ENCODE measurements at regions not wholly inside any gene's neighbourhood (a gene's known extent, or its start where the extent isn't known, plus 50 kb on each side); places are given as distances from the start of the nearest gene placed in this dataset.

DNA sequence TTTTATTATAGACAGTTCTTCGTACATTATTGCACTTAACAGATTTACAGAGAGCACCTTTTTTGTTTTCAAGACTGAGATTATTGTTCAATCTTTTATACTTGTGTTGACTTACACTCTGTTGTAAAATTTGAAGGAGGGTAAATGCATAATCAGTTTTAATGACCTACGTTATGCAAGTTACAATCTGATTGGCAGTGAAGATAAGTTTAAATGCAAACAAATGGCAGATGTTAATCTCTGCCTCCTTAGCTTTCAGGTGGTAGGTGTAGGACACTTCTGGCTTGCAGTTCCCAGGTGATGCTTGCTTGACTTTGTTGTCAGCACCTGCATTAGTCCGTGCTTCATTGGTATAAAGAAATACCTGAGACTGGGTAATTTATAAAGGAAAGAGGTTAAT lies 424.9 kb downstream of the FGF9 start:
- Mint-ChIP-seq H3K27ac (no peak overlapping the region), H3K9me3 (peaks cover 1 to 8% of the 10 kb centered on the region in 2 experiments; a peak in 3 of 5 replicates), H3K4me3 (no peak overlapping the region), H3K27me3 (ENCODE audit: low read depth) (no peaks in the 10 kb centered on the region; the same call in none of the 2 replicates), H3K36me3 (ENCODE audit: insufficient read depth in 1 of 3, low read depth in 3 of 3) (no peaks in the 10 kb centered on the region; a peak in 2 of 7 replicates), H3K4me1 (no peaks in the 10 kb centered on the region)
- H4K8ac ChIP-seq (replicated peaks; ENCODE audit: insufficient read length, low read depth, low read length) = no peak overlapping the region
- no peak overlapping the region for H2AFZ ChIP-seq (ENCODE audit: low read length)
- H4K5ac ChIP-seq (ENCODE audit: insufficient read length, low read depth, low read length) = no peak overlapping the region
- no peak overlapping the region for H3K23ac ChIP-seq (ENCODE audit: insufficient read length, low read depth, low read length)
- no peak overlapping the region for H2BK20ac ChIP-seq (ENCODE audit: low read depth, low read length, poor library complexity, severe bottlenecking)
- no peak overlapping the region for H4K91ac ChIP-seq (ENCODE audit: insufficient read length, low read depth, low read length)
- H3K4me2 ChIP-seq (ENCODE audit: insufficient read depth, insufficient read length, low read length) = no peak overlapping the region
- no peak overlapping the region for H3K27ac ChIP-seq (ENCODE audit: insufficient read length, low read depth, low read length)
- no peaks in the 10 kb centered on the region for H3K79me2 ChIP-seq (ENCODE audit: insufficient read depth, low read length)
- H2AK5ac ChIP-seq (ENCODE audit: insufficient read length, low read length) = no peak overlapping the region
- no peak for DNase-seq
- H2BK12ac ChIP-seq (ENCODE audit: insufficient read length, low read depth, low read length) = no peak overlapping the region
- H4K20me1 ChIP-seq (ENCODE audit: control insufficient read depth, insufficient read depth, insufficient read length) = no peaks in the 10 kb centered on the region
- no peaks in the 10 kb centered on the region for H3K23me2 ChIP-seq (ENCODE audit: insufficient read length, low read depth, low read length, poor library complexity, severe bottlenecking)
- no peak overlapping the region for H3K18ac ChIP-seq (ENCODE audit: insufficient read length, low read depth, low read length)
- TF ChIP-seq, protein P1, sequence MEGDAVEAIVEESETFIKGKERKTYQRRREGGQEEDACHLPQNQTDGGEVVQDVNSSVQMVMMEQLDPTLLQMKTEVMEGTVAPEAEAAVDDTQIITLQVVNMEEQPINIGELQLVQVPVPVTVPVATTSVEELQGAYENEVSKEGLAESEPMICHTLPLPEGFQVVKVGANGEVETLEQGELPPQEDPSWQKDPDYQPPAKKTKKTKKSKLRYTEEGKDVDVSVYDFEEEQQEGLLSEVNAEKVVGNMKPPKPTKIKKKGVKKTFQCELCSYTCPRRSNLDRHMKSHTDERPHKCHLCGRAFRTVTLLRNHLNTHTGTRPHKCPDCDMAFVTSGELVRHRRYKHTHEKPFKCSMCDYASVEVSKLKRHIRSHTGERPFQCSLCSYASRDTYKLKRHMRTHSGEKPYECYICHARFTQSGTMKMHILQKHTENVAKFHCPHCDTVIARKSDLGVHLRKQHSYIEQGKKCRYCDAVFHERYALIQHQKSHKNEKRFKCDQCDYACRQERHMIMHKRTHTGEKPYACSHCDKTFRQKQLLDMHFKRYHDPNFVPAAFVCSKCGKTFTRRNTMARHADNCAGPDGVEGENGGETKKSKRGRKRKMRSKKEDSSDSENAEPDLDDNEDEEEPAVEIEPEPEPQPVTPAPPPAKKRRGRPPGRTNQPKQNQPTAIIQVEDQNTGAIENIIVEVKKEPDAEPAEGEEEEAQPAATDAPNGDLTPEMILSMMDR (conservative IDR thresholded peaks at IDR 0.05) = no peak
- no CpG with 5 or more reads among the region's 3 CpGs for WGBS (ENCODE audit: extremely low coverage, insufficient read length, low lambda C conversion rate)
- H3K79me1 ChIP-seq (ENCODE audit: insufficient read depth, low read depth, low read length, poor library complexity, severe bottlenecking) = no peaks in the 10 kb centered on the region
- no peak overlapping the region for H3K9ac ChIP-seq (ENCODE audit: extremely low read depth, insufficient read length, low read length)
- H3K9me3 ChIP-seq (ENCODE audit: control insufficient read depth, low read depth, low read length) = no peaks in the 10 kb centered on the region
- no peak overlapping the region for H2BK15ac ChIP-seq (ENCODE audit: low read depth, low read length)
- no peak overlapping the region for H3K56ac ChIP-seq (ENCODE audit: insufficient read length, low read depth, low read length)
- no peak overlapping the region for H3K4ac ChIP-seq (ENCODE audit: low read depth, low read length)
- no peak overlapping the region for H2BK120ac ChIP-seq (ENCODE audit: low read depth, low read length, poor library complexity, severe bottlenecking)
- no peak overlapping the region for H2BK5ac ChIP-seq (ENCODE audit: insufficient read length, low read length)
- H3K27me3 ChIP-seq (ENCODE audit: insufficient read depth, low read length) = no peaks in the 10 kb centered on the region
- H3K14ac ChIP-seq (ENCODE audit: insufficient read depth, low read length) = no peak overlapping the region
- H3K4me1 ChIP-seq (ENCODE audit: insufficient read depth, low read length) = no peaks in the 10 kb centered on the region
- H3T11ph ChIP-seq (ENCODE audit: low read length) = no peak overlapping the region
